Gastroesophageal sphincter (tissue), 4 donors: ENCODE measurements at regions not wholly inside any gene's neighbourhood (a gene's known extent, or its start where the extent isn't known, plus 50 kb on each side); places are given as distances from the start of the nearest gene placed in this dataset.
A peak's percentile ranks its signal among the peaks of the same experiment; 100 is the strongest.

ENCODE experiments used
- ATAC-seq: fragments of 150-250 bp; one replicate; pipeline ENCODE4 v1.9.1; 2016; ENCODE audit warnings: mild to moderate bottlenecking, moderate library complexity
- H3K27ac ChIP-seq, 4 donors: fragments of 200-600 bp; sonication (generic) in 3 of 4; 1 replicate in 3 of 4; 2 replicates in 1 of 4; pipeline ENCODE4 v1.5.1; 2016 to 2019
- H3K27me3 ChIP-seq: fragments of 200-600 bp; sonication (generic); one replicate; pipeline ENCODE4 v1.5.1; 2019
- H3K36me3 ChIP-seq, 2 donors: fragments of 200-600 bp; sonication (generic); one replicate each; pipeline ENCODE4 v1.5.1; 2019; ENCODE audit warnings: control low read depth in 1 of 2
- H3K4me1 ChIP-seq, 3 donors: fragments of 200-600 bp; sonication (generic); 1 replicate in 2 of 3; 2 replicates in 1 of 3; pipeline ENCODE4 v1.5.1; 2016 to 2019; ENCODE audit warnings: control low read depth in 2 of 3
- H3K4me3 ChIP-seq, 2 donors: fragments of 200-600 bp; sonication (generic); one replicate each; pipeline ENCODE4 v1.5.1; 2019; ENCODE audit warnings: mild to moderate bottlenecking in 1 of 2, moderate library complexity in 1 of 2
- H3K9me3 ChIP-seq, 3 donors: fragments of 200-600 bp; sonication (generic); one replicate each; pipeline ENCODE4 v1.5.1; 2017 to 2019; ENCODE audit warnings: control low read depth in 2 of 3
- CTCF ChIP-seq, 4 experiments: fragments of 200-600 bp in 2 of 4; fragments of 450-650 bp in 2 of 4; sonication (generic) in 1 of 4; IDR thresholded peaks; one replicate each; pipeline ENCODE4 v1.5.1; 2017 to 2019; ENCODE audit warnings: antibody characterized with exemption in 4 of 4, mild to moderate bottlenecking in 2 of 4, moderate library complexity in 2 of 4
- EP300 ChIP-seq: sonication (generic); formaldehyde crosslinking; IDR thresholded peaks from one replicate; pipeline ENCODE4 v1.6.1; 2017; ENCODE audit warnings: antibody characterized with exemption, mild to moderate bottlenecking
- POLR2A ChIP-seq, 2 donors: fragments of 450-650 bp; IDR thresholded peaks; one replicate each; pipeline ENCODE4 v1.6.1; 2017; ENCODE audit warnings: antibody characterized with exemption in 2 of 2, mild to moderate bottlenecking in 2 of 2, moderate library complexity in 1 of 2
- POLR2AphosphoS5 ChIP-seq: sonication (generic); formaldehyde crosslinking; IDR thresholded peaks from one replicate; pipeline ENCODE4 v1.6.1; 2017; ENCODE audit warnings: antibody characterized with exemption
- whole genome bisulfite sequencing, 2 donors: methylation state at CpG; one replicate each; pipeline ENCODE4 v1.1.5; 2018; ENCODE audit warnings: low coverage in 1 of 2; 5-methylcytosine and 5-hydroxymethylcytosine counted together

GRCh38 chr5:60417500-60418181 lies 282.3 kb downstream of the DEPDC1B start:
- peaks cover 0 to 18% (median 0%) of the 10 kb centered on the region in 3 donors for H3K9me3 ChIP-seq
- TF ChIP-seq EP300 (no peak), CTCF (IDR thresholded peaks at IDR 0.05) (no peak), POLR2AphosphoS5 (no peak)
- 25 to 33% methylated on average over 2 to 3 of the region's 3 CpGs for WGBS, 2 donors
- H3K27ac ChIP-seq: peak overlapping the region in 2 of 4 donors; percentile 2 to 28
- ATAC-seq: no peak
- no peaks in the 10 kb centered on the region for H3K36me3 ChIP-seq
- no peak overlapping the region for H3K4me3 ChIP-seq
- H3K27me3 ChIP-seq: no peaks in the 10 kb centered on the region
- H3K4me1 ChIP-seq: peaks cover 0 to 15% (median 6%) of the 10 kb centered on the region in 3 donors

- H3K9me3 ChIP-seq: peaks cover 0 to 4% (median 0%) of the 10 kb centered on the region in 3 donors
- peaks cover 0 to 15% (median 6%) of the 10 kb centered on the region in 3 donors for H3K4me1 ChIP-seq
- no peak overlapping the region for H3K27ac ChIP-seq
- no CpG with 5 or more reads among the region's 23 CpGs for WGBS, 2 donors
- TF ChIP-seq POLR2AphosphoS5: no peak
- TF ChIP-seq CTCF (IDR thresholded peaks at IDR 0.05): no peak
- no peak for TF ChIP-seq POLR2A (IDR thresholded peaks at IDR 0.05)
- no peak for TF ChIP-seq EP300
- no peak for ATAC-seq
- no peaks in the 10 kb centered on the region for H3K36me3 ChIP-seq
- H3K27me3 ChIP-seq: no peaks in the 10 kb centered on the region
- H3K4me3 ChIP-seq: no peak overlapping the region
Observed at GRCh38 chr5:60415443-60415842, 284.5 kb downstream of the DEPDC1B start.

- H3K27ac ChIP-seq: no peak overlapping the region
- no peaks in the 10 kb centered on the region for H3K27me3 ChIP-seq
- no peaks in the 10 kb centered on the region for H3K36me3 ChIP-seq
- peaks cover 0 to 5% (median 3%) of the 10 kb centered on the region in 3 donors for H3K4me1 ChIP-seq
- no peak for ATAC-seq
- no peak overlapping the region for H3K4me3 ChIP-seq
- no peaks in the 10 kb centered on the region for H3K9me3 ChIP-seq
- WGBS, 2 donors: 63 to 92% methylated on average over 1 of the region's 1 CpG
- TF ChIP-seq POLR2AphosphoS5 (no peak), POLR2A (IDR thresholded peaks at IDR 0.05) (no peak), EP300 (no peak), CTCF (IDR thresholded peaks at IDR 0.05) (no peak)
Observed at GRCh38 chr5:60410427-60410826, 289.5 kb downstream of the DEPDC1B start.

- H3K4me1 ChIP-seq: peaks cover 0 to 14% (median 11%) of the 10 kb centered on the region in 3 donors
- TF ChIP-seq POLR2AphosphoS5 (no peak), CTCF (IDR thresholded peaks at IDR 0.05) (no peak), POLR2A (IDR thresholded peaks at IDR 0.05) (no peak), EP300 (no peak)
- WGBS, 2 donors: 80 to 82% methylated on average over 1 of the region's 1 CpG
- H3K27ac ChIP-seq: peak overlapping the region in 3 of 4 donors; percentile 8 to 20 (median 17)
- no peaks in the 10 kb centered on the region for H3K9me3 ChIP-seq
- no peak overlapping the region for H3K4me3 ChIP-seq
- H3K27me3 ChIP-seq: no peaks in the 10 kb centered on the region
- no peak for ATAC-seq
- no peaks in the 10 kb centered on the region for H3K36me3 ChIP-seq
Observed at GRCh38 chr5:60404171-60404570, 295.8 kb downstream of the DEPDC1B start.

GRCh38 chr5:60403343-60404006 lies 296.5 kb downstream of the DEPDC1B start:
- Histone ChIP-seq H3K9me3 (no peaks in the 10 kb centered on the region), H3K36me3 (no peaks in the 10 kb centered on the region), H3K4me1 (peaks cover 0 to 14% (median 11%) of the 10 kb centered on the region in 3 donors), H3K4me3 (no peak overlapping the region), H3K27ac (peak overlapping the region in 1 of 4 donors; percentile 17), H3K27me3 (no peaks in the 10 kb centered on the region)
- WGBS, 2 donors: 36 to 82% methylated on average over 1 of the region's 1 CpG
- TF ChIP-seq CTCF (IDR thresholded peaks at IDR 0.05): no peak
- TF ChIP-seq POLR2AphosphoS5: no peak
- TF ChIP-seq EP300: no peak
- no peak for TF ChIP-seq POLR2A (IDR thresholded peaks at IDR 0.05)
- no peak for ATAC-seq
